ENCODE measurements at regions not wholly inside any gene's neighbourhood (a gene's known extent, or its start where the extent isn't known, plus 50 kb on each side); places are given as distances from the start of the nearest gene placed in this dataset.

DNA sequence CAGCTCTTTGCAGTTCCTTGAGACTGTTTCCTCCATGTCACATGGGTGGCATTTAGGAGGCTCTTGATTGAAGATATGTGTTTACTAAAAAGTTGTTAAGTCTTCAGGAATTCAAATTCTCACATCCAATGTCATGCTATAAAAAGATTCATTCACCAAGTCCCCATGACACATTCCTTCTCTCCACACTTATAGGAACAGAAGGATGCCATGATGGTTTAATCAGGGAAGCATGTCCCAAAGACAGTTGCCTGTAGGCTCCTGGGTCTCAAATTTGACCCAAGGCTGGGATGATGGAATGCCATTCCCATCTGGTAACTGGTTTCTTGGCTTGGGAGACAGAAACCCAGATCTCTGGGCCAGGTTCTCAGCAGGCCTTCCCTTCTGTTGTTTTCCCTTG is 140.6 kb upstream of the SOX9 start:
- TF ChIP-seq, protein P1, sequence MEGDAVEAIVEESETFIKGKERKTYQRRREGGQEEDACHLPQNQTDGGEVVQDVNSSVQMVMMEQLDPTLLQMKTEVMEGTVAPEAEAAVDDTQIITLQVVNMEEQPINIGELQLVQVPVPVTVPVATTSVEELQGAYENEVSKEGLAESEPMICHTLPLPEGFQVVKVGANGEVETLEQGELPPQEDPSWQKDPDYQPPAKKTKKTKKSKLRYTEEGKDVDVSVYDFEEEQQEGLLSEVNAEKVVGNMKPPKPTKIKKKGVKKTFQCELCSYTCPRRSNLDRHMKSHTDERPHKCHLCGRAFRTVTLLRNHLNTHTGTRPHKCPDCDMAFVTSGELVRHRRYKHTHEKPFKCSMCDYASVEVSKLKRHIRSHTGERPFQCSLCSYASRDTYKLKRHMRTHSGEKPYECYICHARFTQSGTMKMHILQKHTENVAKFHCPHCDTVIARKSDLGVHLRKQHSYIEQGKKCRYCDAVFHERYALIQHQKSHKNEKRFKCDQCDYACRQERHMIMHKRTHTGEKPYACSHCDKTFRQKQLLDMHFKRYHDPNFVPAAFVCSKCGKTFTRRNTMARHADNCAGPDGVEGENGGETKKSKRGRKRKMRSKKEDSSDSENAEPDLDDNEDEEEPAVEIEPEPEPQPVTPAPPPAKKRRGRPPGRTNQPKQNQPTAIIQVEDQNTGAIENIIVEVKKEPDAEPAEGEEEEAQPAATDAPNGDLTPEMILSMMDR (IDR thresholded peaks at IDR 0.05; ENCODE audit: insufficient read depth, low read length) = no peak
- TF ChIP-seq POLR2AphosphoS5 (IDR thresholded peaks at IDR 0.05; ENCODE audit: low read depth) = no peak

Data from HL-60 (cell line).